ENCODE measurements at regions not wholly inside any gene's neighbourhood (a gene's known extent, or its start where the extent isn't known, plus 50 kb on each side); places are given as distances from the start of the nearest gene placed in this dataset.

- no peak for TF ChIP-seq POLR2A (IDR thresholded peaks at IDR 0.05)
- TF ChIP-seq, protein P1, sequence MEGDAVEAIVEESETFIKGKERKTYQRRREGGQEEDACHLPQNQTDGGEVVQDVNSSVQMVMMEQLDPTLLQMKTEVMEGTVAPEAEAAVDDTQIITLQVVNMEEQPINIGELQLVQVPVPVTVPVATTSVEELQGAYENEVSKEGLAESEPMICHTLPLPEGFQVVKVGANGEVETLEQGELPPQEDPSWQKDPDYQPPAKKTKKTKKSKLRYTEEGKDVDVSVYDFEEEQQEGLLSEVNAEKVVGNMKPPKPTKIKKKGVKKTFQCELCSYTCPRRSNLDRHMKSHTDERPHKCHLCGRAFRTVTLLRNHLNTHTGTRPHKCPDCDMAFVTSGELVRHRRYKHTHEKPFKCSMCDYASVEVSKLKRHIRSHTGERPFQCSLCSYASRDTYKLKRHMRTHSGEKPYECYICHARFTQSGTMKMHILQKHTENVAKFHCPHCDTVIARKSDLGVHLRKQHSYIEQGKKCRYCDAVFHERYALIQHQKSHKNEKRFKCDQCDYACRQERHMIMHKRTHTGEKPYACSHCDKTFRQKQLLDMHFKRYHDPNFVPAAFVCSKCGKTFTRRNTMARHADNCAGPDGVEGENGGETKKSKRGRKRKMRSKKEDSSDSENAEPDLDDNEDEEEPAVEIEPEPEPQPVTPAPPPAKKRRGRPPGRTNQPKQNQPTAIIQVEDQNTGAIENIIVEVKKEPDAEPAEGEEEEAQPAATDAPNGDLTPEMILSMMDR (IDR thresholded peaks at IDR 0.05): no peak
- DNase-seq: no peak
- H3K9me3 ChIP-seq: no peaks in the 10 kb centered on the region
- no peaks in the 10 kb centered on the region for H3K36me3 ChIP-seq (ENCODE audit: low read depth, missing control alignments)
- H3K4me3 ChIP-seq: no peak overlapping the region
- H3K27me3 ChIP-seq: no peaks in the 10 kb centered on the region
- intact Hi-C loops (cut with DNase I; ENCODE audit: low total_unique reads): no loop called here
- 60 to 69% methylated on average over 3 of the region's 3 CpGs for WGBS, 2 donors
- no peak overlapping the region for H3K27ac ChIP-seq
- H3K4me1 ChIP-seq: no peaks in the 10 kb centered on the region
These were observed 246.3 kb upstream of the MAP3K1 start for GRCh38 chr5:56569076-56569475.

- intact Hi-C loops (cut with DNase I; ENCODE audit: low total_unique reads): no loop called here
- DNase-seq: no peak
- Histone ChIP-seq H3K36me3 (ENCODE audit: low read depth, missing control alignments) (no peaks in the 10 kb centered on the region), H3K4me1 (no peaks in the 10 kb centered on the region), H3K27me3 (no peaks in the 10 kb centered on the region), H3K27ac (no peak overlapping the region), H3K4me3 (no peak overlapping the region), H3K9me3 (no peaks in the 10 kb centered on the region)
- 94 to 95% methylated on average over 4 of the region's 4 CpGs for WGBS, 2 donors
- no peak for TF ChIP-seq POLR2A (IDR thresholded peaks at IDR 0.05)
- TF ChIP-seq, protein P1 (IDR thresholded peaks at IDR 0.05): no peak
These were observed 248.1 kb upstream of the MAP3K1 start for GRCh38 chr5:56567278-56567677.

- intact Hi-C loops (cut with DNase I; ENCODE audit: low total_unique reads): no loop called here
- H3K4me1 ChIP-seq: no peaks in the 10 kb centered on the region
These were observed 248.7 kb upstream of the MAP3K1 start for GRCh38 chr5:56566374-56567249.

DNA sequence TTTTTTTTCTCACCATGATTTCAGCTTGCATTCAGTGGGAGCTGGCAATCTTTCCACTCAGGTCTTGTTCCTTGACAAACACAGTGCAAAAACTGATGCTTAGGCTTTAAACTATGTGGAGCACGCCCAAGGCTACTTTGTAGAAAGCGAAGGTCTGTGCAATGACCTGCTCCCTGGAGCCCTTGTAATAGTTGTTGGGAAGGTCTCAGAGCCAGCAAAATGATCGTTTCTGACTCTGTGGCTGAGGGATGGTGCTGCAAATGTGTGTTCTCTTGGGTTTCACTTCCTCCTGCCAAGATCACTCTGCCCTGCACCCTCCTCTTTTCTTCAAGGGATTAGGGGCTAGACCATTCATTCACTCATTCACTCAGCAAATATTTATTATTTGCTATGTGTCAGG lies 249.7 kb upstream of the MAP3K1 start:
- WGBS, 2 donors: 42 to 63% methylated on average over 3 of the region's 3 CpGs
- H3K27ac ChIP-seq: no peak overlapping the region
- intact Hi-C loops (cut with DNase I; ENCODE audit: low total_unique reads): no loop called here

More at GRCh38 chr5:56566374-56567249, 248.7 kb upstream of the MAP3K1 start:
- DNase-seq: no peak
- WGBS, 2 donors: 86 to 88% methylated on average over 12 of the region's 12 CpGs
- Histone ChIP-seq H3K4me3 (no peak overlapping the region), H3K9me3 (no peaks in the 10 kb centered on the region), H3K27me3 (no peaks in the 10 kb centered on the region), H3K36me3 (ENCODE audit: low read depth, missing control alignments) (no peaks in the 10 kb centered on the region), H3K27ac (no peak overlapping the region)
- TF ChIP-seq POLR2A (IDR thresholded peaks at IDR 0.05): no peak
- TF ChIP-seq, protein P1 (IDR thresholded peaks at IDR 0.05): no peak

More for the DNA sequence above, 249.7 kb upstream of the MAP3K1 start:
- no peaks in the 10 kb centered on the region for H3K27me3 ChIP-seq
- TF ChIP-seq, protein P1 (IDR thresholded peaks at IDR 0.05): no peak
- no peak for TF ChIP-seq POLR2A (IDR thresholded peaks at IDR 0.05)
- no peaks in the 10 kb centered on the region for H3K9me3 ChIP-seq
- no peak for DNase-seq
- H3K4me3 ChIP-seq: no peak overlapping the region
- no peaks in the 10 kb centered on the region for H3K36me3 ChIP-seq (ENCODE audit: low read depth, missing control alignments)
- H3K4me1 ChIP-seq: no peaks in the 10 kb centered on the region

Data from testis (tissue), 2 donors.